GM21447 (cell line): ENCODE measurements at regions not wholly inside any gene's neighbourhood (a gene's known extent, or its start where the extent isn't known, plus 50 kb on each side); places are given as distances from the start of the nearest gene placed in this dataset.
A peak's percentile ranks its signal among the peaks of the same experiment; 100 is the strongest.

Experiments
- ATAC-seq: cut with Tn5 transposase; IDR thresholded peaks from one replicate; pipeline ENCODE4 v1.9.1; 2021; ENCODE audit not compliant: unreplicated experiment

GRCh38 chr10:10503772-10504171, 513.9 kb upstream of the CELF2 start:
- ATAC-seq = no peak

DNA sequence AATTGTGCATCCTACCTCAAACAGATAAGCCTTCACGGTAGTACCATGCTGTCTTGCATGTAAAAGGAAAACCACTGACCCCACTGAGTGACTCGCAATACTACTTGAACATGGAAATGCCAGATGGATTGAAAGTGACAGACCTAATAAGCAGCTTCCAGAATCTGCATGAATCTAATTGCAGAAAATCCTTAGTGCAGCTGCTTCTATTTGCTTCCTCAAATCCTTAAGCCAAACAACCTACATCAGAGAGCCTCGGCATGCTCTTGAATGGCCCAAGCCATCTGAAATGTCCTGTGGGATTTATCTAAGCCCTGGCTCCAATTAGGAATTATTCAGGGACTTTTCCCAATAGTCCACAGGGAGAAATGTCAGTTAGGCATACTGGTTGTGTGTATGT, 509.5 kb upstream of the CELF2 start:
- no peak for ATAC-seq

DNA sequence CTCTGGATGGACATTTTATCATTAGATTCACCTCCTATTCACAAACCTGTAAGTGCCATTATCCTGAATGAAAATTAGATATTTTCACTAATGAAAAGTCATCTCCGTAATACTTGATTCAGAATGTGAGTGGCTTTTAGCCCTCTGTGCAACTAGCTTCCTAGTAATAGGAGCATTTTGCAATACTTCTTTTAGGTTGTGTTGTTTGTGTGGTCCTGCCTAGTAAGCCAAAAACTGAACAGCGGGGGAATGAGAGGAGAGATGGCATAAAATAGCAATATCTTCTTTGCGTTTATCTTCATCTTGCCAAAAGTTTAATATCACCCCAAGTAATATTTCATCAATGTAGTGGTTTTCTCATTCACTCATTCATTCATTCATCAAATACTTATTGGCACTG, 507.5 kb upstream of the CELF2 start:
- no peak for ATAC-seq

GRCh38 chr10:10513067-10513466, 504.6 kb upstream of the CELF2 start:
- ATAC-seq = no peak

DNA sequence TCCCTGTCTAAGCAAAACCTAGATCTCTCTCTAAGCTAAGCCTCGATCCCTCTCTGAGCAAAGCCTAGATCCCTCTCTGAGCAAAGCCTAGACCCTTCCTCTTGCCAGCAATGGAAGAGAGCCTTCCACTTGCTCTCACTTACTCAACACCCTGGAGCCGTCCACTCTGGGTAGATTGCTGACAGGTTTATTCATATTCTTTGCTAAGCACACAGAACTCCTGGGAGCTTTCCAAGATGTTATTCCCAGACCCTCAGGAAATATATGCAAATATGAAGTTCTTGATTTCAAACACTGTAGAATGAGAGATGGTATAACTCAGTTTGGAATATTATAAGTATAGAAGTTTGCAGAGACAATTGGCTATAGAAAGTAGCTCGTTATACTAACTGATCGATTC, 503.8 kb upstream of the CELF2 start:
- no peak for ATAC-seq

DNA sequence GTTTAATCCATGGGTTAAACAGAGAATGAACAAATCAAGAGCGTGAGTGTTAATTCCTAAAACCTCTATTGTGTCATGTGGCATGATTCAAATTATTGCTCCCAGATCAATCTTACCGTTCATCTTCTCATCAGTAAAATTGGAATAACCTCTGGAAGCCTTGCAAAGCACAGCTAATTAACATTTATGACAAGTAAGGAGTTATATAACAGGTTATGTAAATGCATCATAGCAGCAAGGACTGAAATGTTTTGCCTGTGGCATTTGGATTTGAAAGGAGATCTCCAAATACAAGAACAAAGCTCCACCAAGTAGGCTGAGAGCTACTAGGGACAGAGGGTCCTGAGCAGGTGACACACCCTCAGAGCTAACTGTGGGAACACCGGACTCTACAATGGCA, 502.9 kb upstream of the CELF2 start:
- ATAC-seq = no peak

DNA sequence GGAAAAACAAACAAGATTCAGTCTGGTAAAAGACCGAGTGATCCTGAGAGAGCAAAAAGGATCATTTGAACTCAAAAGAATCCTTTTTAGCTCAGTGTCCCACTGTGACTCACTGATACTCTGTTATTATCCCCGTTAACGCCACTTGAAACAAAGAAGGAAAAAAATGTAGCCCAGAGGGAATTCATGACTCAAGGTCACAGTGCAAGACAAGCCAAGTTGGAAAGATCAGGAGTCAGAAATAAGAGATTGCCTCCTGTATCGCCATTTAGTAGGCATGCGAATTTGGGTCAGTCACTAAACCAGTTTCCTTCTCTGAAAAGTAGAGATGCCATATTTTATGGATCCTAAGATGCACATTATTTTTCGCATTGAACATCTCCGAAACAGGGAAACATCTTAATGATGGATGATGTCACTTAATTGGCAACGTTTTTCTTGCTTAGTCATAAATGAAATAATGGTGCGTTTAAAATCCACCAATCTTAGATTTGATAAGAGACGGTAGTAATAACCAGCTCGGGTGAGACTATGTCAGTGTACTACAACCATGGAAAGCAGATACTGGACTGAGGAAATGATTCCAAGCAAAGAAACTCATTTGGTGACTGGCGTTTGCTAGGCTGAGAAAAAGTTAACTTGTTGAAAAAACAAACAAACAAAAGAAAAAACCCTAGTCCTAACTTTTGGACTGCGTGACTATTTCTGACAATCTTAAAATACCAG, 502.0 kb upstream of the CELF2 start:
- ATAC-seq = no peak

DNA sequence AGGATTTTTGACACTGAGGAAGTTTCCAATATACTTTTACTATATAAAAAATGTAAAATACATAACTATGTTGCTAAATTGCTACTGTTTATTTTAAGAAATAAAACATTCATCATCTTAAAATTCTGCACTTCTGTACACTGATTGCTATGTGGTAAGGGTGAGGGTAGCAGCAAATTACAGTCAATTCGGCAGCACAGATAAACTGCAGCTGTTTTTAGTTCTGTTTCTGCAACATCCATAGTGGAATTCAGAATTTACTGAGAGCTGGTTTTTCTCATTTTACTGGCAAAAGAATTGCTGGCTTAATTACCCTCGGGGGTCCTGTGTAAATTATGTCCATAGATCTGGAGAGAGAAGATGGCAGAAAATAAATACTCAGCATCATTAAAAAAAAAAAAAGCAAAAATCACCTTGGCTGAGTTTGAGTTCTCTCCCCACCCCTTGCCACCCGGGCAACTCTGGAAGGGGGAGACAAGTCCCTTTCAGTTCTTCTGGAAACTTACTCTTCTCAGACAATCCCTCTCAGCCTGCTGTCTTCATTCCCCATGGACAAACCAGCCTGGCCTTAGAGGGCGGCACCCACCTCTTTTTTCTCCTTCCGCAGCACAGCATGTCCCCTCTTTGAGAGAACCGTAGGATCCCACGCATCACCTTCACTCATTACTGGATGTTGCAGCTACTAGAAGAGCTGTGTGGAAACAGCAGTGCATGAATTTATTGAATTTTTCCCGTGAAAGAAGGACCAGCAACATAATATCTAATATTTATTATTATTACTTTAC, 501.1 kb upstream of the CELF2 start:
- ATAC-seq = no peak

DNA sequence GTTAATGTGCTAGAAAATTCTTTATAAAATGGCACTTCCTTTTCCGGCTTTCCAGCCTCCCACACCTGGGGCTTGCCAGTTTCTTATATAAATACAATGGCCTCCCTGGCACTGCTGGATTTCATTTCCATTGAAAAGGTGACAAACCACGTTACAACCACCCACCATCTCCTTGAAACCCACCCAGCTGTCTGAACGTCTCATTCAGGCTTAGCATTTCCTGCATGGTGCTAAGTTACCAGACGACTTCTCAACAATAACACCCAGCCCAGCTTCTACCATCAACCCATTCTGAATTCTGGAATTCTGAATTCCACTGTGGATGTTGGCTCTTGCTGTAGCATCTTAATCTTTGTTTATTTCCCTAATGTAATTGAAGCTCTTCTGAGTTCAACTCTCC, 499.8 kb upstream of the CELF2 start:
- ATAC-seq = no peak

GRCh38 chr10:10519674-10520073, 498.0 kb upstream of the CELF2 start:
- no peak for ATAC-seq

DNA sequence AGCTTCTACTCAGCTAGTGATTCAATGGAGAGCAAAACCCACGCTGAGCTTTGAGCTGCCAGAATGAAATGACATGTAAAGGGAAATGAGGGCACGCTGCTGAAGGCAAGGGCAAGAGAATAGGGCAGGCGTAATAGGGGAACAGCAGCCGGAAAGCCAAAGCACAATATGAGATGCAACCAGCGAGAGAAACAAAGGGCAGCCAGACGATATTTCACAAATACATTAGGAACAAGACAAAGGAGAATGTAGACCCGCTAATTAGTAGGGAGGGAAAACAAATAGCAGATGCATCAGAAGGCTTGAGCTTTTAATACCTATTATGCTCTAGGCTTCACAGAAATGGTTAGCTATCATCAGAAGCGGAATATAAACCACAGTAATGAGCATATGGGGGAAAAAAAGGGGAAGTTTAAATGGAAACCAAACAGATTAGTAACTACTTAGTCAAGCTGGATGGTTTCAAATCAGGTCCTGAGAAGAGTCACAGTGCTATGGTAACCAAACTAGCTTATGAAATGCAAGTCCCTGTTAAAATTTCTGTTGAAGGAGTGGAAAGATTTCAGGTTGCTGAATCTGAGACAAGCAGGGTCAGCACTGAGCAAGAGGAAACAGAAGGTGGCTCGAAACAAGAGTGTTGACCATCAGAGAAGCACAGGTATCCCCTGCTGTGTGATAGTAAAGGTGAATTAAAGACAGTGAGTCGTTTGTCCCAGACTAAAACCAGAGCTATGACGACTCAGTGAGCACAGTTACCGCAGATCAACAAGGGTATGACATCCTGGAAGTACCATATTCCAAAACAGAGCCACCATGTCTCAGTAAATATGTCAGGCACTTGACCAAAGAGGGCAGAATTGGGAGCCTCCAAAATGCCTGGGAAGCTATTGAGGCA, 496.9 kb upstream of the CELF2 start:
- ATAC-seq = peak; percentile 82

DNA sequence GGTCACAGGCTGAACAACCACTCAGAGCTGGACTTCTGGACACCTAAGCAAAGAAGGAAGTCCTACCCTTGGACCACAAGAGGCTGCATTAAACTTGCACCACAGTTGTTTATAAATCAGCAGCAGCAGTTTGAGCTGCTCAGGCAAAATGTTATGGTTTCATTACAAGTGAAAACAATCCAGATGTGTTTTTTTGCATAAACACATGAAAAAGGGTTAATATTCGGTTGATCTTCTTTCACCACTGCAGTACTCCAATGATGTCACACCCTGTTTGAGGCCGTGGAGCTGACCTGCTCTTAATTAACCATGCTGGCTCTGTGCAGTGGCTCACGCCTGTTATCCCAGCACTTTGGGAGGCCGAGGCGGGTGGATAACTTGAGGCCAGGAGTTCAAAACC, 490.8 kb upstream of the CELF2 start:
- ATAC-seq = no peak

- no peak for ATAC-seq
These were observed 489.7 kb upstream of the CELF2 start for GRCh38 chr10:10527861-10528562.

DNA sequence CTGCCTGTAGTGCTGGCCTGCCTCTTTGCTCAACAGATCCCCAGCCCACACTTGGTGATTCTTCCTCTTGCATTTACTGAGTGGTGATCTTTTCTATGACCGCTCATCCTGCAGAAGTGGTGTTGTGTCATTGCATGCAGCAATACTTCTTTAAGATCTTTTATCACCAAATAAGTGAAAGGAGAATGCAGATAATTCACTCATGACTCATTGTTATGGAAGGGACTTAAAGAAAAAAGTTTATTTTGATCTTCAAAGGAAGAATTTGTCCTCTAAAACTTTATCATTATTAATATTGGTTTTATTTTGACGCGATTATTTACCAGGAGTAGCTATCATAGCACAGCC, 489.1 kb upstream of the CELF2 start:
- no peak for ATAC-seq

- ATAC-seq = no peak
These were observed 487.4 kb upstream of the CELF2 start for GRCh38 chr10:10530313-10530712.

DNA sequence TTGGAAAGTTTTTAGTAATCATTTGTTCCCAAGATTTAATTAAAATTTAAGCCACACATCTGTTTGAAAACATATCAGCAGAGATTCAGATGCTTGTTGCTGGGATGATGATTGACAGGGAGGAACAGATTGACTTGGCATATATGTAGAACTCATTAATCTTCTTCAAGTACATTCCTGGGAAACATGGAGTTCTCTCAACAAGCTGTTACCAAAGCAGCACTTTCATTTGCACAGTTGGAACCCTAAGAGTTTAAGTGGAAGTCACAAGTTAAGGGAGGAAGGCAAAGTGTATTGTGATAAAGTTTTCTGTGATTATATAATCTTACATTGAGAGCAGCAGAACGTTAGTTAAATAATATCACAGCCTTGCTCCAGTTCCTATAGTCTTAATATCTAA, 485.4 kb upstream of the CELF2 start:
- ATAC-seq = no peak

DNA sequence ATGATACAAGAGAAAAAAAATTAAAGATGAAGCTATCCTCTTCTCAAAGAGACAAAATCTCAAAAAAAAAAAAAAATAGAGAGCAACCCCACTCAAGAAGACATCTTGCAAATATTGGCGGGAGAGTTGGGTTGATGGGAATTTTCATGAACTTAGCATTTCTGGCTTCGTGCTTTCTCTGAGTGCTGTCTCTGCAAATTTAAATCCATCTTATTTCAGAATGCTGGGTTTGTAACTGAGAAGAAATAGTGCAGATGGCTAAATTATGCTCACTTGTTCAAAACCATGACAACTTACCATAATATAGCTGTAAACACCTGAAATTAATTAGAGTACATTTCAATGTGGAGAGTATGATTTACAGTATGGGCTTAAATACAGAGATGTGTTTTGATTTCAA, 484.8 kb upstream of the CELF2 start:
- ATAC-seq = no peak

DNA sequence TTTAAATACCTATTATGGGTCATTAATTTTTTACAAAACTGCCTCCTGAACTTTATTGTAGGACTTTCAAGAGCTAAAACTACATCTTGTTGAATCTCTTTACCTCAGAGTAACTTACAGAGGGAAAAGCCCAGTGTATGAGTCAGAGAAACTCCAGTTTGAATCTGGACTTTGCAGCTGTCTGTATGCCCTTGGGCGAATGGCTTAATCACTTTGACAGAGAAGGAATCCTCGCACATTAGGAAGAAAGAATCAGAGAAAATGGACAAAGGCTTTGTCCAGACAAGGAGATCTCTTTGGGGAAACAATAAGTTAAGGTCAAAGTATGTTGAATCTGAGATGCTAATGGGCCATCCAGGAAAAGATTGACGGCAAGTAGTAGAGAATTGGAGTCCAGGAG, 484.2 kb upstream of the CELF2 start:
- ATAC-seq = no peak

DNA sequence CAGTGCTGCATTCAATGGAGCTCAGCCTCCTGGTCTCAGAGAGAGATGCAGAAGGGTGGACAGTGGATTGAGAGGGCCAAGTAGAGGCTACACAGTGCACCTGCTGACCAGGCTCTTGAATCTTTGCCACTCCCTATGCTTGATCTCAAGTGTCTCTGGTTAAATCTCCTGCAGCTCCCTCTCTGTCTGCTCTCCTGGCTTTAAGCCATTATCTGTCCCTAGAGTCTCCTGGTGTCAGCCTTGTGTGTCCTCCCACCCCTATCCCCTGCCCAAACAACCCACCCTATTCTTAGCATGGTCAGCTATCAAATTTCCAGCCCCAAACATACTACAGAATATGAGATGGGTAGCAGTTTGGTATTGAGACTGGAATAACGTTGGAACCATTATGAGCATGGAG, 479.3 kb upstream of the CELF2 start:
- no peak for ATAC-seq

- ATAC-seq = no peak
These were observed 477.3 kb upstream of the CELF2 start for GRCh38 chr10:10540398-10540797.

GRCh38 chr10:10542477-10542876, 475.2 kb upstream of the CELF2 start:
- ATAC-seq = no peak
